ENCODE measurements at regions not wholly inside any gene's neighbourhood (a gene's known extent, or its start where the extent isn't known, plus 50 kb on each side); places are given as distances from the start of the nearest gene placed in this dataset.
"Not testable (repeated sequence)": the region's sequence is repeated elsewhere in the genome, so short reads cannot be mapped to it uniquely, and the experiment has no call there.

GRCh38 chr9:75197561-75197960 lies 109.2 kb downstream of the OSTF1 start:
- no peak for DNase-seq

GRCh38 chr9:75198436-75198835 lies 110.1 kb downstream of the OSTF1 start:
- no peak for DNase-seq

GRCh38 chr9:75200892-75201470 lies 112.7 kb downstream of the OSTF1 start:
- DNase-seq, result peak; percentile 60

- DNase-seq, result no peak
Observed at GRCh38 chr9:75201480-75202209, 113.3 kb downstream of the OSTF1 start.

GRCh38 chr9:75207997-75208396 lies 119.7 kb downstream of the OSTF1 start:
- not testable (repeated sequence) for DNase-seq

GRCh38 chr9:75210215-75210614 lies 121.9 kb downstream of the OSTF1 start:
- DNase-seq, result no peak

GRCh38 chr9:75213765-75214164 lies 125.5 kb downstream of the OSTF1 start:
- DNase-seq, result no peak

GRCh38 chr9:75226403-75227139 lies 138.3 kb downstream of the OSTF1 start:
- no peak for DNase-seq

- no peak for DNase-seq
Observed at GRCh38 chr9:75228893-75229292, 140.6 kb downstream of the OSTF1 start.

GRCh38 chr9:75229605-75230332 lies 141.5 kb downstream of the OSTF1 start:
- no peak for DNase-seq

- DNase-seq, result no peak
Observed at GRCh38 chr9:75230469-75230868, 142.2 kb downstream of the OSTF1 start.

GRCh38 chr9:75231167-75231566 lies 142.9 kb downstream of the OSTF1 start:
- no peak for DNase-seq

- no peak for DNase-seq
Observed at GRCh38 chr9:75233011-75233410, 144.7 kb downstream of the OSTF1 start.

- DNase-seq, result no peak
Observed at GRCh38 chr9:75235632-75236031, 147.3 kb downstream of the OSTF1 start.

- DNase-seq, result peak; percentile 68
Observed at GRCh38 chr9:75238311-75238976, 150.1 kb downstream of the OSTF1 start.

- DNase-seq, result peak; percentile 1
Observed at GRCh38 chr9:75239176-75239575, 150.9 kb downstream of the OSTF1 start.

- no peak for DNase-seq
Observed at GRCh38 chr9:75242426-75242825, 154.1 kb downstream of the OSTF1 start.

- no peak for DNase-seq
Observed at GRCh38 chr9:75246949-75247348, 158.6 kb downstream of the OSTF1 start.

- peak; percentile 53 for DNase-seq
Observed at GRCh38 chr9:75265525-75265972, 177.2 kb downstream of the OSTF1 start.

GRCh38 chr9:75269197-75269596 lies 180.9 kb downstream of the OSTF1 start:
- no peak for DNase-seq

- not testable (repeated sequence) for DNase-seq
Observed at GRCh38 chr9:75273055-75273454, 184.7 kb downstream of the OSTF1 start.

- DNase-seq, result no peak
Observed at GRCh38 chr9:75274781-75275180, 186.5 kb downstream of the OSTF1 start.

GRCh38 chr9:75282047-75282446 lies 193.7 kb downstream of the OSTF1 start:
- DNase-seq, result no peak
